Karpas-422 (cell line): ENCODE measurements at regions not wholly inside any gene's neighbourhood (a gene's known extent, or its start where the extent isn't known, plus 50 kb on each side); places are given as distances from the start of the nearest gene placed in this dataset.
A peak's percentile ranks its signal among the peaks of the same experiment; 100 is the strongest.
"Not testable (repeated sequence)": the region's sequence is repeated elsewhere in the genome, so short reads cannot be mapped to it uniquely, and the experiment has no call there.

Experiments used
- DNase-seq: peaks from one replicate; pipeline ENCODE4 v3.0.0-alpha.2; 2015
- H2AFZ ChIP-seq: fragments of 200-600 bp; sonication (generic); 2 replicates; pipeline ENCODE4 v1.6.1; 2014; ENCODE audit warnings: antibody characterized with exemption, low read length, mixed read lengths
- H3K27ac ChIP-seq: fragments of 200-600 bp; sonication (generic); 2 replicates; pipeline ENCODE4 v1.5.1; 2014; ENCODE audit warnings: mild to moderate bottlenecking, low read length, moderate library complexity
- H3K27me3 ChIP-seq: fragments of 200-600 bp; sonication (generic); 2 replicates; pipeline ENCODE4 v1.6.1; 2014; ENCODE audit warnings: low read length, mixed read lengths
- H3K36me3 ChIP-seq: fragments of 200-600 bp; sonication (generic); 2 replicates; pipeline ENCODE4 v1.6.1; 2014; ENCODE audit warnings: low read length, mixed read lengths; ENCODE audit not compliant: insufficient read depth
- H3K4me1 ChIP-seq: fragments of 200-600 bp; sonication (generic); 2 replicates; pipeline ENCODE4 v1.6.1; 2014; ENCODE audit warnings: mild to moderate bottlenecking, low read length, mixed read lengths
- H3K4me2 ChIP-seq: fragments of 200-600 bp; sonication (generic); 2 replicates; pipeline ENCODE4 v1.6.1; 2014; ENCODE audit warnings: low read length, low read depth, mild to moderate bottlenecking; ENCODE audit not compliant: poor library complexity, severe bottlenecking
- H3K4me3 ChIP-seq: fragments of 200-600 bp; sonication (generic); 2 replicates; pipeline ENCODE4 v1.5.1; 2014; ENCODE audit warnings: mild to moderate bottlenecking, antibody characterized with exemption, low read length, mixed read lengths
- H3K79me2 ChIP-seq: fragments of 200-600 bp; sonication (generic); 2 replicates; pipeline ENCODE4 v1.6.1; 2014; ENCODE audit warnings: mild to moderate bottlenecking, low read length, mixed read lengths
- H3K9ac ChIP-seq: fragments of 200-600 bp; sonication (generic); 2 replicates; pipeline ENCODE4 v1.6.0; 2014; ENCODE audit warnings: low read length
- H3K9me2 ChIP-seq: fragments of 200-600 bp; sonication (generic), shearing (Covaris generic); replicated peaks from 2 replicates; pipeline ENCODE4 v1.6.0; 2014; ENCODE audit warnings: mild to moderate bottlenecking, low read length, moderate library complexity; ENCODE audit not compliant: insufficient read depth
- H3K9me3 ChIP-seq: fragments of 300-700, 200-600 bp; sonication (generic); 2 replicates; pipeline ENCODE4 v1.6.1; 2014; ENCODE audit warnings: low read length, mixed read lengths
- H4K20me1 ChIP-seq: fragments of 200-600 bp; sonication (generic); 2 replicates; pipeline ENCODE4 v1.6.1; 2014; ENCODE audit warnings: mild to moderate bottlenecking, antibody characterized with exemption, low read length, low read depth; ENCODE audit not compliant: insufficient read depth

DNA sequence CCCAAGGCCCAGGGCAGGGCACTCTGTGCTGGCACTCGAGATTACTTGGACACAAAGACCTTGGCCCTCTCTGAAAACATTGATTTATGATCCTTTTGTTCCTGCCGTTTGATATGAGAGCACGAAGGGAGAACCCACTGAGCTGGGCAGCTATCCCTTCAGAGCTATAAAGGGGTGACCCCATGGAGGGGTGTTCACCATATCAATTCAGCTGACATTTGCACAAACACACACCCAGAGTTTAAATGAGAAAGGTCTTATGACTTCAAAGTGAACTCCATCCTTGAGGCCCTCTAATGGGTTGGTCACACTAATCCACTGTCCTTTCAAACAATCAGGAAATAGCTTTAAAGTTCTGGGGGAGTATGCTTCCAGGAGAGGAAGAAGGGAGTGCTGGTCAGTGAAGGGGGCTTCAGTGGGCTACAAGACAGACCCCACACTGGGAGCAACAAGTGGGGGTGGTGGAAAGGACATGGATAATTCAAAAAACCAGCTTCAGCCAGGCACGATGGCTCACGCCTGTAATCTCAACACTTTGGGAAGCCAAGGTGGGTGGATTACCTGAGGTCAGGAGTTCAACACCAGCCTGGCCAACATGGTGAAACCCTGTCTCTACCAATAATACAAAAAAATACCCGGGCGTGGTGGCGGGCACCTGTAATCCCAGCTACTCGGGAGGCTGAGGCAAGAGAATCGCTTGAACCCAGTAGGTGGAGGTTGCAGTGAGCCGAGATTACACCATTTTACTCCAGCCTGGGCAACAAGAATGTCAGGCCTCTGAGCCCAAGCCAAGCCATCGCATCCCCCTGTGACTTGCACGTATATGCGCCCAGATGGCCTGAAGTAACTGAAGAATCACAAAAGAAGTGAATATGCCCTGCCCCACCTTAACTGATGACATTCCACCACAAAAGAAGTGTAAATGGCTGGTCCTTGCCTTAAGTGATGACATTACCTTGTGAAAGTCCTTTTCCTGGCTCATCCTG, 97.1 kb upstream of the RAB4A start:
- H3K4me3 ChIP-seq, H2AFZ ChIP-seq, H3K4me1 ChIP-seq, H4K20me1 ChIP-seq, H3K9me2 ChIP-seq, H3K79me2 ChIP-seq, H3K27me3 ChIP-seq, H3K36me3 ChIP-seq, H3K27ac ChIP-seq, H3K9ac ChIP-seq, H3K4me2 ChIP-seq, H3K9me3 ChIP-seq: not testable (repeated sequence)
- peak; percentile 37 for DNase-seq

GRCh38 chr1:229175297-229175696, 95.6 kb upstream of the RAB4A start:
- H3K4me2 ChIP-seq, DNase-seq, H3K27ac ChIP-seq, H3K79me2 ChIP-seq, H3K27me3 ChIP-seq, H3K4me1 ChIP-seq, H3K36me3 ChIP-seq, H4K20me1 ChIP-seq, H2AFZ ChIP-seq, H3K9me3 ChIP-seq, H3K9ac ChIP-seq, H3K4me3 ChIP-seq, H3K9me2 ChIP-seq: not testable (repeated sequence)

DNA sequence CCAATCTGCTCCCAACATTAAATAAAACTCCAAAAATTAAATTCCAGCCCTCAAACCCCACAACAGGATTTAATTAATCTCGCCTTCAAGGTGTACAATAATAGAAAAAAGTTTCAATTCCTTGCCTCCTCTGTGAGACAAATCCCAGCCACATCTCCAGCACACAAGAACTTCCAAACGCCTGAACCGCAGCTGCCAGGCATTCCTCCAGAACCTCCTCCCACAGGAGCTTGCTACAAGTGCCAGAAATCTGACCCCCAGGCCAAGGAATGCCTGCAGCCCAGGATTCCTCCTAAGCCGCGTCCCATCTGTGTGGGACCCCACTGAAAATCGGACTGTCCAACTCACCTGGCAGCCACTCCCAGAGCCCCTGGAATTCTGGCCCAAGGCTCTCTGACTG, 94.5 kb upstream of the RAB4A start:
- H4K20me1 ChIP-seq, H2AFZ ChIP-seq, H3K27ac ChIP-seq, H3K4me1 ChIP-seq, H3K79me2 ChIP-seq, H3K36me3 ChIP-seq, H3K9ac ChIP-seq, H3K4me2 ChIP-seq, H3K9me3 ChIP-seq, H3K4me3 ChIP-seq, H3K9me2 ChIP-seq, DNase-seq, H3K27me3 ChIP-seq: not testable (repeated sequence)

DNA sequence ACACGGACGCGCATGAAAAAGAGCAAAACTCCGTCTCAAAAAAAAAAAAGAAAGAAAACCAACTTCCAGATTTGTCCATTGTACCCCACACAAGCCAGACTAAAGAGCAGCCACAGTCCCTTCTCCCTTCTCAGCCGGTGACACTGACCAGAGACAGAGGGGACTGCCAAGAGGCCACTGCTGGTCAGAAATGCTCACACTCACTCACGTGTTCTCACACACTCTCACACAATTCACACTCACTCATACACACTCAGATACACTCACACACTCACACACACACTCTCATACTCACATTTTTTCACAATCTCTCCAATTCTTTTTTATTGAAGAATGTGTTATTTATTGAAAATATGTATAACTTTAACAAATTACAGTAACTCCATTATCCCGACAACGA, 90.8 kb upstream of the RAB4A start:
- no peaks in the 10 kb centered on the region for H3K36me3 ChIP-seq

GRCh38 chr1:229181419-229181818, 89.5 kb upstream of the RAB4A start:
- Histone ChIP-seq H3K27ac (no peak overlapping the region), H2AFZ (no peak overlapping the region), H3K9ac (no peak overlapping the region), H3K9me3 (no peaks in the 10 kb centered on the region), H3K79me2 (no peaks in the 10 kb centered on the region), H3K9me2 (no peaks in the 10 kb centered on the region), H3K4me1 (no peaks in the 10 kb centered on the region), H4K20me1 (no peaks in the 10 kb centered on the region), H3K27me3 (no peaks in the 10 kb centered on the region), H3K36me3 (no peaks in the 10 kb centered on the region), H3K4me2 (no peak overlapping the region), H3K4me3 (no peak overlapping the region)
- DNase-seq = no peak

More for the DNA sequence above, 90.8 kb upstream of the RAB4A start:
- no peaks in the 10 kb centered on the region for H3K9me2 ChIP-seq
- H3K27ac ChIP-seq = no peak overlapping the region
- H4K20me1 ChIP-seq = no peaks in the 10 kb centered on the region
- no peak for DNase-seq
- no peak overlapping the region for H3K4me2 ChIP-seq
- H3K79me2 ChIP-seq = no peaks in the 10 kb centered on the region
- H3K9me3 ChIP-seq = no peaks in the 10 kb centered on the region
- no peaks in the 10 kb centered on the region for H3K27me3 ChIP-seq
- no peak overlapping the region for H3K4me3 ChIP-seq
- no peak overlapping the region for H2AFZ ChIP-seq
- H3K9ac ChIP-seq = no peak overlapping the region
- H3K4me1 ChIP-seq = no peaks in the 10 kb centered on the region

DNA sequence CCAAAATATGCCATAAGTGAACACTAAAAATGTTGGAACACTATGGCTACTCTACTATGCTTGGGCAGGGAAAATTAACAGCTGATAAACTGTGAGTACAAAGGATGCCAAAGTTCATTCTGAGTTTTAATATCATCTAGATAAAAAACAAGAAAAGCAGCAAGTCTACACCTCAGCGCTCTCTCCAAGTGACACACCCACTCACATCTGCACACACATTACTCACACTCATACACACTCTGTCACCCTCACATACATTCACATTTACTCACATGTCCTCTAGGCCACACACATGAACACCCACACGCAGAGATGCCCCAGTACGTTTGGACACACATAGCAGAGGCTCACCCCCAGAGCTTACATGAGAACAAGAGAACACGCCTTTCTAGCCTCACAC, 87.3 kb upstream of the RAB4A start:
- Histone ChIP-seq H3K27me3 (no peaks in the 10 kb centered on the region), H3K36me3 (no peaks in the 10 kb centered on the region), H3K4me2 (no peak overlapping the region), H3K27ac (no peak overlapping the region), H3K9me2 (no peaks in the 10 kb centered on the region), H3K4me3 (no peak overlapping the region), H4K20me1 (no peaks in the 10 kb centered on the region), H2AFZ (no peak overlapping the region), H3K9me3 (no peaks in the 10 kb centered on the region), H3K9ac (no peak overlapping the region), H3K4me1 (no peaks in the 10 kb centered on the region), H3K79me2 (no peaks in the 10 kb centered on the region)
- DNase-seq = no peak

- DNase-seq = no peak
- H3K4me2 ChIP-seq = no peak overlapping the region
- H3K9me3 ChIP-seq = no peaks in the 10 kb centered on the region
- H3K9ac ChIP-seq = no peak overlapping the region
- H3K27me3 ChIP-seq = no peaks in the 10 kb centered on the region
- no peaks in the 10 kb centered on the region for H3K9me2 ChIP-seq
- H4K20me1 ChIP-seq = no peaks in the 10 kb centered on the region
- no peak overlapping the region for H3K4me3 ChIP-seq
- H3K79me2 ChIP-seq = no peaks in the 10 kb centered on the region
- no peak overlapping the region for H2AFZ ChIP-seq
- no peaks in the 10 kb centered on the region for H3K36me3 ChIP-seq
- H3K27ac ChIP-seq = no peak overlapping the region
- H3K4me1 ChIP-seq = no peaks in the 10 kb centered on the region
Measured at GRCh38 chr1:229184066-229184465, 86.8 kb upstream of the RAB4A start.

- Histone ChIP-seq H4K20me1 (no peaks in the 10 kb centered on the region), H3K9me2 (no peaks in the 10 kb centered on the region), H3K4me3 (no peak overlapping the region), H3K27ac (no peak overlapping the region), H3K36me3 (no peaks in the 10 kb centered on the region), H2AFZ (no peak overlapping the region), H3K4me1 (no peaks in the 10 kb centered on the region), H3K27me3 (no peaks in the 10 kb centered on the region), H3K9ac (no peak overlapping the region), H3K9me3 (no peaks in the 10 kb centered on the region), H3K79me2 (no peaks in the 10 kb centered on the region), H3K4me2 (no peak overlapping the region)
- no peak for DNase-seq
Measured at GRCh38 chr1:229185963-229186362, 84.9 kb upstream of the RAB4A start.
